ENCODE measurements at regions not wholly inside any gene's neighbourhood (a gene's known extent, or its start where the extent isn't known, plus 50 kb on each side); places are given as distances from the start of the nearest gene placed in this dataset.
A peak's percentile ranks its signal among the peaks of the same experiment; 100 is the strongest.

GRCh38 chrX:16433021-16433420, 216.9 kb upstream of the S100G start:
- no peak for DNase-seq (ENCODE audit: low read depth)
- no peak for TF ChIP-seq CTCF (conservative IDR thresholded peaks at IDR 0.05; ENCODE audit: low read depth, low read length)
- no peak overlapping the region for H3K4me3 ChIP-seq (ENCODE audit: low read length)

GRCh38 chrX:16435399-16435986, 214.5 kb upstream of the S100G start:
- no peak for DNase-seq (ENCODE audit: low read depth)
- no peak overlapping the region for H3K4me3 ChIP-seq (ENCODE audit: low read length)
- no peak for TF ChIP-seq CTCF (conservative IDR thresholded peaks at IDR 0.05; ENCODE audit: low read depth, low read length)

GRCh38 chrX:16436348-16437188, 213.4 kb upstream of the S100G start:
- DNase-seq (ENCODE audit: low read depth): no peak
- H3K4me3 ChIP-seq (ENCODE audit: low read length): no peak overlapping the region
- TF ChIP-seq CTCF (conservative IDR thresholded peaks at IDR 0.05; ENCODE audit: low read depth, low read length): peak; percentile 70

GRCh38 chrX:16440446-16440845, 209.5 kb upstream of the S100G start:
- no peak for DNase-seq (ENCODE audit: low read depth)
- no peak for TF ChIP-seq CTCF (conservative IDR thresholded peaks at IDR 0.05; ENCODE audit: low read depth, low read length)
- H3K4me3 ChIP-seq (ENCODE audit: low read length): no peak overlapping the region

- no peak for TF ChIP-seq CTCF (conservative IDR thresholded peaks at IDR 0.05; ENCODE audit: low read depth, low read length)
- no peak overlapping the region for H3K4me3 ChIP-seq (ENCODE audit: low read length)
- DNase-seq (ENCODE audit: low read depth): peak; percentile 34
Measured at GRCh38 chrX:16444353-16444752, 205.6 kb upstream of the S100G start.

- DNase-seq (ENCODE audit: low read depth): no peak
- no peak overlapping the region for H3K4me3 ChIP-seq (ENCODE audit: low read length)
- peak; percentile 82 for TF ChIP-seq CTCF (conservative IDR thresholded peaks at IDR 0.05; ENCODE audit: low read depth, low read length)
Measured at GRCh38 chrX:16445166-16445752, 204.7 kb upstream of the S100G start.
